NCI-H2196 treated with DMSO at 0.1 percent for 48 hours (cell line): ENCODE measurements at regions not wholly inside any gene's neighbourhood (a gene's known extent, or its start where the extent isn't known, plus 50 kb on each side); places are given as distances from the start of the nearest gene placed in this dataset.

Source experiments
- DNase-seq: peaks from one replicate; lab custom pipeline; 2025; ENCODE audit not compliant: unreplicated experiment; lab: John Stamatoyannopoulos, UW

GRCh38 chr11:86120807-86121206, 51.9 kb upstream of the PICALM start:
- no peak for DNase-seq

- DNase-seq, result no peak
Measured at GRCh38 chr11:86119906-86120305, 51.0 kb upstream of the PICALM start.

GRCh38 chr11:86119077-86119476, 50.2 kb upstream of the PICALM start:
- DNase-seq, result no peak
